ENCODE measurements at regions not wholly inside any gene's neighbourhood (a gene's known extent, or its start where the extent isn't known, plus 50 kb on each side); places are given as distances from the start of the nearest gene placed in this dataset.

DNA sequence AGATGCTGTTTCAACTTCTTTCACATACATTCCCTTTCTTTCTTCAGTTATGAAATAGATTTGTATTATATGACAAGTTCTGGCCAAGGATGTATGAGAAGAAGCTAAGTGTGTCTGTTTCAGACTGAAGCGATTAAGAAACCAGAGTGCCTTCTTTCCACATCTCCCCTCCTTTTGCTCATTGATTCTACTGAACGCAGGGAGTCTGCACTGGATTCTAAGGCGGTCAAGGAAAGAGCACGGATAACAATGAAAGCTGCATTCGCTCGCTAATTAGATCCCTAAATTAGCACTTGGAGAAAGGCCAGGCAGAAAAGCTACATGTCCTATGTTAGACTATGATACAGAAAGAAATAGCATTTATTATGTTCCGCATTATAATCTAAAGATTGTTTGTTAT lies 267.7 kb downstream of the HAO1 start:
- no peak for TF ChIP-seq CTCF (IDR thresholded peaks at IDR 0.05)
- TF ChIP-seq POLR2AphosphoS5 (IDR thresholded peaks at IDR 0.05; ENCODE audit: low read depth, low read length) = no peak
- TF ChIP-seq TCF7L2 (IDR thresholded peaks at IDR 0.05; ENCODE audit: low read depth, low read length) = no peak
- TF ChIP-seq, protein P1, sequence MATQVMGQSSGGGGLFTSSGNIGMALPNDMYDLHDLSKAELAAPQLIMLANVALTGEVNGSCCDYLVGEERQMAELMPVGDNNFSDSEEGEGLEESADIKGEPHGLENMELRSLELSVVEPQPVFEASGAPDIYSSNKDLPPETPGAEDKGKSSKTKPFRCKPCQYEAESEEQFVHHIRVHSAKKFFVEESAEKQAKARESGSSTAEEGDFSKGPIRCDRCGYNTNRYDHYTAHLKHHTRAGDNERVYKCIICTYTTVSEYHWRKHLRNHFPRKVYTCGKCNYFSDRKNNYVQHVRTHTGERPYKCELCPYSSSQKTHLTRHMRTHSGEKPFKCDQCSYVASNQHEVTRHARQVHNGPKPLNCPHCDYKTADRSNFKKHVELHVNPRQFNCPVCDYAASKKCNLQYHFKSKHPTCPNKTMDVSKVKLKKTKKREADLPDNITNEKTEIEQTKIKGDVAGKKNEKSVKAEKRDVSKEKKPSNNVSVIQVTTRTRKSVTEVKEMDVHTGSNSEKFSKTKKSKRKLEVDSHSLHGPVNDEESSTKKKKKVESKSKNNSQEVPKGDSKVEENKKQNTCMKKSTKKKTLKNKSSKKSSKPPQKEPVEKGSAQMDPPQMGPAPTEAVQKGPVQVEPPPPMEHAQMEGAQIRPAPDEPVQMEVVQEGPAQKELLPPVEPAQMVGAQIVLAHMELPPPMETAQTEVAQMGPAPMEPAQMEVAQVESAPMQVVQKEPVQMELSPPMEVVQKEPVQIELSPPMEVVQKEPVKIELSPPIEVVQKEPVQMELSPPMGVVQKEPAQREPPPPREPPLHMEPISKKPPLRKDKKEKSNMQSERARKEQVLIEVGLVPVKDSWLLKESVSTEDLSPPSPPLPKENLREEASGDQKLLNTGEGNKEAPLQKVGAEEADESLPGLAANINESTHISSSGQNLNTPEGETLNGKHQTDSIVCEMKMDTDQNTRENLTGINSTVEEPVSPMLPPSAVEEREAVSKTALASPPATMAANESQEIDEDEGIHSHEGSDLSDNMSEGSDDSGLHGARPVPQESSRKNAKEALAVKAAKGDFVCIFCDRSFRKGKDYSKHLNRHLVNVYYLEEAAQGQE (IDR thresholded peaks at IDR 0.05; ENCODE audit: insufficient read depth in 1 of 2, low read depth in 2 of 2, low read length in 1 of 2) = no peak
- TF ChIP-seq SIN3A (IDR thresholded peaks at IDR 0.05; ENCODE audit: borderline replicate concordance, insufficient read depth, low read depth, low read length) = no peak

All from Panc1 (cell line).